H1 (cell line): ENCODE measurements at regions not wholly inside any gene's neighbourhood (a gene's known extent, or its start where the extent isn't known, plus 50 kb on each side); places are given as distances from the start of the nearest gene placed in this dataset.
A peak's percentile ranks its signal among the peaks of the same experiment; 100 is the strongest.

ENCODE experiments used
- ASH2L ChIP-seq: fragments of 200-600, 300-600 bp; sonication (generic); IDR thresholded peaks from one replicate; pipeline ENCODE4 v1.7.1; 2017; ENCODE audit warnings: low read length
- BACH1 ChIP-seq: IDR thresholded peaks from 2 replicates; pipeline ENCODE4 v1.6.1; 2012; ENCODE audit warnings: low read length, improper control_type of control experiment
- CTCF ChIP-seq, 3 experiments: IDR thresholded peaks; 1 replicate in 2 of 3; 2 replicates in 1 of 3; pipeline versions ENCODE4 v1.5.1 to v1.6.1; 2011; ENCODE audit warnings: low read length in 3 of 3, mild to moderate bottlenecking in 3 of 3, inconsistent platforms in 2 of 3, low read depth in 1 of 3, moderate library complexity in 1 of 3; ENCODE audit not compliant: insufficient read depth in 1 of 3; ENCODE audit errors: control extremely low read depth in 1 of 3
- HDAC2 ChIP-seq, 2 experiments: fragments of 300-600 bp in 1 of 2; sonication (generic) in 1 of 2; IDR thresholded peaks; 2 replicates each; pipeline ENCODE4 v1.6.1; 2011 to 2012; ENCODE audit warnings: low read depth in 2 of 2, low read length in 2 of 2, mild to moderate bottlenecking in 2 of 2, moderate library complexity in 2 of 2, borderline replicate concordance in 1 of 2, inconsistent platforms in 1 of 2
- KDM5A ChIP-seq: fragments of 200-600 bp; IDR thresholded peaks from 2 replicates; pipeline ENCODE4 v1.7.1; 2012; ENCODE audit warnings: mild to moderate bottlenecking, low read length, inconsistent platforms, mixed read lengths
- RAD21 ChIP-seq, 2 experiments: IDR thresholded peaks in 1 of 2; conservative IDR thresholded peaks in 1 of 2; 2 replicates each; pipeline ENCODE4 v1.6.1; 2011; ENCODE audit warnings: low read depth in 2 of 2, low read length in 2 of 2, improper control_type of control experiment in 1 of 2, inconsistent platforms in 1 of 2, mild to moderate bottlenecking in 1 of 2, moderate library complexity in 1 of 2
- RFX5 ChIP-seq: IDR thresholded peaks from 2 replicates; pipeline ENCODE4 v1.6.1; 2011; ENCODE audit warnings: low read depth, low read length, improper control_type of control experiment, borderline replicate concordance
- RXRA ChIP-seq: IDR thresholded peaks from 2 replicates; pipeline ENCODE4 v1.6.1; 2011; ENCODE audit warnings: low read depth, mild to moderate bottlenecking, low read length, moderate library complexity; ENCODE audit not compliant: insufficient read depth
- SP2 ChIP-seq: IDR thresholded peaks from 2 replicates; pipeline ENCODE4 v1.6.1; 2012; ENCODE audit warnings: mild to moderate bottlenecking, low read length, inconsistent platforms

DNA sequence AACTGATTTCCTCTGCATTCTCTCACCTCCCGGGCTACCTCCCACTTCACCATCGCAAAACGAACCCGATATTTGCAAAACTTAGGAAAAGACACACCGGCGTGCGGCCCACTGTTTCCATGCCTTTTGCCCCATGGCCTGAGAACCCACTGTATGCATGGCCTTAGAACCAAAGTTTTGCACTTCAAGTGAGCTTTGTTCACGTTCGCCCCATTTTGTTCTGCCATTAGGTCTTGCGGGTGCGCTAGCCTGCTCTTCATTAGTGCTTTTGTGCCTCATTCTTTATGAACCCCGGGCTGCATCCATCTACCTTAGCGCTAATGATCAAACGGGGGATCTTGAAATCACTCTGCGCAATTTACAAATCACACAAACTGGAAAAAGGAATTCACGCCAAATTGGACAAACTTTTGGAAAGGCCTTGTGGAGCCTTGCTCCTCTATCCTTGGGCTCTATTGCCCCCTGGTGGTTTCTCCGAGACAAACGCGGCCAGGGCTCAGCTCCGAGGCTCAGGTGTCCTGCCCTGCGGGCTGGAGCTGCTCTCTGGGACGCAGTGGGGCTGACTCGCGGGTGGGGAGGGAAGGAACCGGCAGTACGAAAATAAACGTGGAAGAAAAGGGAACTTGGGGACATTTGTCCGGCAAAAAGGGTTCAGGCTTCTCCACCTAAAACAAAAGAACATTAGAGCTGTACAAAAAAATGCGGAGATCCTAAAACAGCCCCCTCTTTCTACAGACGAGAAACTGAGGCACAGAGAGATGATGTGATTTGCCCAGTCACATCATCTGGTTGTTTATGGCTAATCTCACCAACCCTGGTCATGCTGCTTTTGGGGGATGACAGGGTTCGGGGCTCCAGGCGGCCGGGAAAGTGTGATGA, 300.4 kb upstream of the NFE2L3 start (continued):
- peak in 1 of 2 experiments; percentile 63; a peak in 1 of 4 replicates for TF ChIP-seq HDAC2 (IDR thresholded peaks at IDR 0.05; ENCODE audit: borderline replicate concordance in 1 of 2, low read depth in 2 of 2, low read length in 2 of 2)
- no peak for TF ChIP-seq RFX5
- no peak for TF ChIP-seq RXRA
- no peak for TF ChIP-seq SP2
- TF ChIP-seq CTCF (IDR thresholded peaks at IDR 0.05; ENCODE audit: control extremely low read depth in 1 of 3, insufficient read depth in 1 of 3, low read depth in 1 of 3, low read length in 3 of 3), result peak; percentile 74 to 89 (median 88)
- no peak for TF ChIP-seq ASH2L
- peak; percentile 94 to 95 for TF ChIP-seq RAD21 (IDR thresholded peaks at IDR 0.05 in 1 of 2, conservative IDR thresholded peaks at IDR 0.05 in 1 of 2; ENCODE audit: low read depth in 2 of 2, low read length in 2 of 2)
- TF ChIP-seq KDM5A, result 0 out of 2 replicates have a peak, but pooled peaks have one; percentile 36
- peak; percentile 41; the same call in 1 of the 2 replicates for TF ChIP-seq BACH1
